H1 (cell line): ENCODE measurements at regions not wholly inside any gene's neighbourhood (a gene's known extent, or its start where the extent isn't known, plus 50 kb on each side); places are given as distances from the start of the nearest gene placed in this dataset.

Experiments
- CTCF ChIA-PET: fragments of 300-600 bp; sonication (Branson Sonifier 250); formaldehyde crosslinking; loops from one replicate; lab custom pipeline; 2021; ENCODE audit not compliant: partially characterized antibody; lab: Charles Lee
- POLR2A ChIA-PET: fragments of 300-600 bp; sonication (Branson Sonifier 250); formaldehyde crosslinking; loops from one replicate; lab custom pipeline; 2021; ENCODE audit warnings: inconsistent platforms; ENCODE audit not compliant: partially characterized antibody; lab: Charles Lee
- DNase-seq, 2 experiments: peaks; one replicate each; pipeline versions ENCODE4 v3.0.0 to v3.0.0-alpha.2; 2010 to 2022; ENCODE audit warnings: low spot score in 2 of 2, low read depth in 1 of 2, mixed read lengths in 1 of 2
- FAIRE-seq: peaks from 2 replicates; lab custom pipeline; 2011; peaks lifted over from hg19 to GRCh38; lab: Jason Lieb, UNC
- H2AFZ ChIP-seq: 2 replicates; pipeline ENCODE4 v1.8.1; 2012; ENCODE audit warnings: low read length, inconsistent platforms
- H2AK5ac ChIP-seq: 2 replicates; pipeline ENCODE4 v1.6.1; 2013; ENCODE audit warnings: low read depth, low read length
- H2BK120ac ChIP-seq: replicated peaks from 2 replicates; pipeline ENCODE3; 2013; ENCODE audit warnings: low read depth, low read length, inconsistent platforms
- H2BK12ac ChIP-seq: 2 replicates; pipeline ENCODE4 v1.6.1; 2013; ENCODE audit warnings: low read depth, low read length
- H2BK15ac ChIP-seq: 2 replicates; pipeline ENCODE4 v1.6.1; 2013; ENCODE audit warnings: low read length
- H2BK20ac ChIP-seq: 2 replicates; pipeline ENCODE4 v1.6.1; 2013; ENCODE audit warnings: low read length
- H2BK5ac ChIP-seq: 2 replicates; pipeline ENCODE4 v1.6.1; 2013; ENCODE audit warnings: low read depth, low read length
- H3K14ac ChIP-seq: 2 replicates; pipeline ENCODE4 v1.6.1; 2013; ENCODE audit warnings: inconsistent platforms; ENCODE audit not compliant: insufficient read length
- H3K18ac ChIP-seq: 2 replicates; pipeline ENCODE4 v1.6.1; 2013; ENCODE audit warnings: low read length; ENCODE audit errors: extremely low read depth
- H3K23ac ChIP-seq: 2 replicates; pipeline ENCODE4 v1.6.1; 2013; ENCODE audit warnings: inconsistent platforms; ENCODE audit not compliant: insufficient read length
- H3K23me2 ChIP-seq: 2 replicates; pipeline ENCODE4 v1.6.1; 2013; ENCODE audit warnings: low read depth, low read length
- H3K27ac ChIP-seq: 2 replicates; pipeline ENCODE4 v1.6.1; 2011; ENCODE audit warnings: low read depth, low read length, inconsistent platforms
- H3K27me3 ChIP-seq, 4 experiments: replicated peaks in 1 of 4; 1 replicate in 1 of 4; 2 replicates in 3 of 4; pipeline versions ENCODE4 v1.6.1 to v1.8.1; 2011 to 2013; ENCODE audit warnings: low read length in 3 of 4, mild to moderate bottlenecking in 3 of 4, inconsistent platforms in 2 of 4, mixed read lengths in 2 of 4, moderate library complexity in 1 of 4; ENCODE audit not compliant: control insufficient read depth in 3 of 4, insufficient read depth in 3 of 4; ENCODE audit errors: extremely low read depth in 1 of 4
- H3K36me3 ChIP-seq, 4 experiments: 2 replicates each; pipeline versions ENCODE4 v1.6.1 to v1.8.1; 2011 to 2013; ENCODE audit warnings: mild to moderate bottlenecking in 4 of 4, low read length in 3 of 4, moderate library complexity in 2 of 4, control low read depth in 1 of 4, inconsistent platforms in 1 of 4; ENCODE audit not compliant: insufficient read depth in 4 of 4, control insufficient read depth in 2 of 4
- H3K4ac ChIP-seq: replicated peaks from 2 replicates; pipeline ENCODE3; 2013; ENCODE audit warnings: low read length, low read depth, mixed read lengths, inconsistent platforms; ENCODE audit not compliant: insufficient read length
- H3K4me1 ChIP-seq, 4 experiments: replicated peaks in 1 of 4; 1 replicate in 1 of 4; 2 replicates in 3 of 4; pipeline versions ENCODE4 v1.6.1 to v1.8.1; 2011 to 2013; ENCODE audit warnings: low read length in 3 of 4, inconsistent platforms in 2 of 4, mixed read lengths in 1 of 4; ENCODE audit not compliant: insufficient read depth in 4 of 4, control insufficient read depth in 3 of 4
- H3K4me2 ChIP-seq, 2 experiments: 2 replicates each; pipeline versions ENCODE4 v1.6.1 to v1.8.1; 2011 to 2013; ENCODE audit warnings: low read depth in 2 of 2, low read length in 2 of 2, control low read depth in 1 of 2, inconsistent platforms in 1 of 2, mild to moderate bottlenecking in 1 of 2; ENCODE audit not compliant: insufficient read depth in 1 of 2
- H3K4me3 ChIP-seq, 4 experiments: fragments of 200-600, 300-600 bp in 1 of 4; sonication (generic), shearing (Covaris generic), sonication (Bioruptor Twin) in 1 of 4; 2 replicates each; pipeline versions ENCODE4 v1.5.1 to v1.8.1; 2011 to 2016; ENCODE audit warnings: low read length in 4 of 4, low read depth in 3 of 4, control low read depth in 2 of 4, inconsistent platforms in 2 of 4, mild to moderate bottlenecking in 2 of 4, mixed read lengths in 1 of 4, moderate library complexity in 1 of 4; ENCODE audit not compliant: insufficient read depth in 2 of 4; ENCODE audit errors: extremely low read depth in 1 of 4
- H3K56ac ChIP-seq: replicated peaks from 2 replicates; pipeline ENCODE3; 2013; ENCODE audit warnings: low read depth, mild to moderate bottlenecking, mixed read lengths, low read length, inconsistent platforms; ENCODE audit not compliant: insufficient read length
- H3K79me1 ChIP-seq: 2 replicates; pipeline ENCODE4 v1.6.1; 2013; ENCODE audit warnings: low read depth, low read length, control low read depth
- H3K79me2 ChIP-seq, 2 experiments: 2 replicates each; pipeline versions ENCODE4 v1.6.1 to v1.8.1; 2012 to 2013; ENCODE audit warnings: low read length in 2 of 2, mild to moderate bottlenecking in 2 of 2, inconsistent platforms in 1 of 2; ENCODE audit not compliant: insufficient read depth in 2 of 2, control insufficient read depth in 1 of 2
- H3K9ac ChIP-seq, 4 experiments: replicated peaks in 1 of 4; 1 replicate in 1 of 4; 2 replicates in 3 of 4; pipeline versions ENCODE4 v1.6.1 to v1.8.1; 2011 to 2013; ENCODE audit warnings: low read depth in 3 of 4, low read length in 3 of 4, control low read depth in 2 of 4, mild to moderate bottlenecking in 2 of 4, moderate library complexity in 2 of 4, inconsistent platforms in 1 of 4; ENCODE audit errors: extremely low read depth in 1 of 4
- H3K9me3 ChIP-seq, 2 experiments: 2 replicates each; pipeline versions ENCODE4 v1.6.1 to v1.8.1; 2012 to 2013; ENCODE audit warnings: mild to moderate bottlenecking in 2 of 2, moderate library complexity in 2 of 2, control low read depth in 1 of 2, inconsistent platforms in 1 of 2, low read depth in 1 of 2, low read length in 1 of 2, mixed read lengths in 1 of 2; ENCODE audit not compliant: insufficient read depth in 2 of 2
- H4K20me1 ChIP-seq, 2 experiments: replicated peaks in 1 of 2; 2 replicates each; pipeline versions ENCODE3 to v1.8.1; 2011 to 2013; ENCODE audit warnings: inconsistent platforms in 2 of 2, low read length in 2 of 2, mild to moderate bottlenecking in 1 of 2; ENCODE audit not compliant: insufficient read depth in 2 of 2, control insufficient read depth in 1 of 2
- H4K5ac ChIP-seq: 2 replicates; pipeline ENCODE4 v1.6.1; 2013; ENCODE audit warnings: low read length, low read depth, mixed read lengths, inconsistent platforms; ENCODE audit not compliant: insufficient read length
- H4K8ac ChIP-seq: 2 replicates; pipeline ENCODE4 v1.8.0; 2013; ENCODE audit warnings: mild to moderate bottlenecking, moderate library complexity, low read length, inconsistent platforms; ENCODE audit not compliant: insufficient read depth; ENCODE audit errors: extremely low read depth
- H4K91ac ChIP-seq: replicated peaks from 2 replicates; pipeline ENCODE3; 2013; ENCODE audit warnings: low read length, mixed read lengths, inconsistent platforms; ENCODE audit not compliant: insufficient read length
- CHD1 ChIP-seq: IDR thresholded peaks from 2 replicates; pipeline ENCODE4 v1.6.1; 2012; ENCODE audit warnings: low read depth, low read length, improper control_type of control experiment
- KDM1A ChIP-seq: fragments of 200-600, 300-600 bp; sonication (generic); IDR thresholded peaks from 2 replicates; pipeline ENCODE4 v1.7.1; 2016; ENCODE audit warnings: mild to moderate bottlenecking, low read length, borderline replicate concordance
- POU5F1 ChIP-seq: IDR thresholded peaks from 2 replicates; pipeline ENCODE4 v1.6.1; 2011; ENCODE audit warnings: low read depth, mild to moderate bottlenecking, low read length, moderate library complexity
- RNF2 ChIP-seq: fragments of 200-900, 300-1000 bp; sonication (generic); IDR thresholded peaks from 2 replicates; pipeline ENCODE4 v1.7.1; 2016; ENCODE audit warnings: borderline replicate concordance, low read depth, mild to moderate bottlenecking, antibody characterized with exemption, low read length; ENCODE audit not compliant: poor library complexity, severe bottlenecking; ENCODE audit errors: missing control alignments
- SAP30 ChIP-seq: fragments of 300-600 bp; sonication (generic); IDR thresholded peaks from 2 replicates; pipeline ENCODE4 v1.7.1; 2012; ENCODE audit warnings: low read length, moderate library complexity, mild to moderate bottlenecking, inconsistent platforms; ENCODE audit not compliant: insufficient read depth, insufficient replicate concordance
- SIRT6 ChIP-seq: IDR thresholded peaks from one replicate; pipeline ENCODE4 v1.7.1; 2012; ENCODE audit warnings: low read length, inconsistent platforms
- YY1 ChIP-seq: IDR thresholded peaks from 2 replicates; pipeline ENCODE4 v1.6.1; 2011; ENCODE audit warnings: low read depth, mild to moderate bottlenecking, low read length
- WGBS, 2 experiments: shearing (Covaris generic) in 1 of 2; methylation state at CpG; one replicate each; pipeline versions ENCODE4 v1.1.6 to v1.1.7; 2013 to 2015; ENCODE audit warnings: low lambda C conversion rate in 2 of 2, mixed read lengths in 2 of 2, inconsistent platforms in 1 of 2, low coverage in 1 of 2, missing lambda C conversion rate in 1 of 2; ENCODE audit not compliant: insufficient replicate concordance in 2 of 2, insufficient coverage in 1 of 2, insufficient read length in 1 of 2; ENCODE audit errors: extremely low coverage in 1 of 2, missing lambda C conversion rate in 1 of 2; 5-methylcytosine and 5-hydroxymethylcytosine counted together

DNA sequence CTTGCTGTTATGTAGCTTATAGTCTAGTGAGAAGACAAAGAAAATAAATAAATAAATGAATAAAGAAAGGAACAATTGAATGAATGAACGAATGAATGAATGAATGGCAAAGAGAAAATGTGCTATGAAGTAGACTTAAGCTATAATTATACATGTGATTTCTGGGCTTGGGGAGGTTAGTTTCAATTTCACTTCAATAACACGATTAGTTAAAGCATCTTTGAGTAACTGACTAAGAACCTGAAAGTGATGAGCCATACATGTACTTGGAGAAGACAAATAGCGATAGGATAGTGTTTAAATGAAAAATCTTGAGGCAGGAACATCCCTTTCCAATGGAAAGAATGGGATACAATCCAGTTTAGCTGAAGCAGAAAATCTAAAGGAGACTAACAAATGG lies 593.1 kb upstream of the LRRTM4 start:
- Histone ChIP-seq H3K4me2 (no peak overlapping the region), H3K4me1 (no peaks in the 10 kb centered on the region), H3K27me3 (no peaks in the 10 kb centered on the region), H3K56ac (no peak overlapping the region), H4K20me1 (no peaks in the 10 kb centered on the region), H3K79me1 (no peaks in the 10 kb centered on the region), H2BK5ac (no peak overlapping the region), H4K5ac (no peak overlapping the region), H3K9me3 (no peaks in the 10 kb centered on the region), H3K23ac (no peak overlapping the region), H3K4ac (no peak overlapping the region), H3K4me3 (no peak overlapping the region), H4K91ac (no peak overlapping the region), H3K14ac (no peak overlapping the region), H3K23me2 (no peaks in the 10 kb centered on the region), H3K9ac (no peak overlapping the region), H4K8ac (no peak overlapping the region), H2BK20ac (no peak overlapping the region), H2BK15ac (no peak overlapping the region), H3K79me2 (no peaks in the 10 kb centered on the region), H2AFZ (no peak overlapping the region), H3K18ac (no peak overlapping the region), H3K36me3 (no peaks in the 10 kb centered on the region), H2AK5ac (no peak overlapping the region), H3K27ac (no peak overlapping the region), H2BK120ac (no peak overlapping the region), H2BK12ac (no peak overlapping the region)
- WGBS, 2 experiments: 89% methylated on average over 3 of the region's 3 CpGs; no CpG with 5 or more reads in 1 of the 2 experiments
- POLR2A ChIA-PET: no interaction called here
- CTCF ChIA-PET: interaction anchor here (0.6 to 1.5 kb wide), 6 partner anchors 8 to 1918 kb away, joined by 3 to 7 read pairs (median 3); no protein-coding TSS in a partner anchor
- FAIRE-seq (no peak), DNase-seq (no peak)
- TF ChIP-seq KDM1A (no peak), POU5F1 (no peak), SAP30 (no peak), YY1 (no peak), CHD1 (no peak), SIRT6 (no peak), RNF2 (no peak)
